Liver (tissue), 3 donors: ENCODE measurements at regions not wholly inside any gene's neighbourhood (a gene's known extent, or its start where the extent isn't known, plus 50 kb on each side); places are given as distances from the start of the nearest gene placed in this dataset.

Experiments
- CTCF ChIP-seq: fragments of 150-350 bp; IDR thresholded peaks from 2 replicates; pipeline ENCODE4 v1.5.1; 2017; ENCODE audit warnings: improper control_type of control experiment, low read depth, low read length; ENCODE audit not compliant: missing input control
- EGR1 ChIP-seq, 2 donors: IDR thresholded peaks; 2 replicates each; pipeline ENCODE4 v1.6.1; 2016 to 2018; ENCODE audit warnings: antibody characterized with exemption in 2 of 2, low read depth in 2 of 2
- GABPA ChIP-seq, 2 donors: IDR thresholded peaks in 1 of 2; conservative IDR thresholded peaks in 1 of 2; 2 replicates each; pipeline ENCODE4 v1.6.1; 2016; ENCODE audit warnings: antibody characterized with exemption in 2 of 2, mild to moderate bottlenecking in 1 of 2, moderate library complexity in 1 of 2
- JUND ChIP-seq, 2 donors: IDR thresholded peaks; 2 replicates each; pipeline ENCODE4 v1.6.1; 2016; ENCODE audit warnings: antibody characterized with exemption in 2 of 2
- MAX ChIP-seq: IDR thresholded peaks from 2 replicates; pipeline ENCODE4 v1.6.1; 2016; ENCODE audit warnings: antibody characterized with exemption
- NR2F2 ChIP-seq: IDR thresholded peaks from 2 replicates; pipeline ENCODE4 v1.6.1; 2016; ENCODE audit warnings: antibody characterized with exemption
- REST ChIP-seq: IDR thresholded peaks from 2 replicates; pipeline ENCODE4 v1.6.1; 2016; ENCODE audit warnings: antibody characterized with exemption, mild to moderate bottlenecking
- TAF1 ChIP-seq: conservative IDR thresholded peaks from 2 replicates; pipeline ENCODE4 v1.6.1; 2016; ENCODE audit warnings: antibody characterized with exemption, mild to moderate bottlenecking
- donor health status: healthy.
- donor health status: healthy.

- TF ChIP-seq CTCF (no peak), GABPA (IDR thresholded peaks at IDR 0.05 in 1 of 2, conservative IDR thresholded peaks at IDR 0.05 in 1 of 2) (no peak), REST (no peak), EGR1 (IDR thresholded peaks at IDR 0.05; ENCODE audit: low read depth in 2 of 2) (no peak), MAX (no peak), TAF1 (no peak), JUND (IDR thresholded peaks at IDR 0.05) (no peak), NR2F2 (no peak)
Measured at GRCh38 chr9:82108941-82109340, 120.4 kb downstream of the SPATA31D1 start.
